ENCODE measurements at regions not wholly inside any gene's neighbourhood (a gene's known extent, or its start where the extent isn't known, plus 50 kb on each side); places are given as distances from the start of the nearest gene placed in this dataset.

- H3K27me3 ChIP-seq (ENCODE audit: insufficient read depth) = peaks cover 20% of the 10 kb centered on the region
- peak overlapping the region; percentile 97 for H3K4me3 Mint-ChIP-seq
- peaks cover 5% of the 10 kb centered on the region; the same call in 2 of the 3 replicates for H3K4me1 Mint-ChIP-seq
- TF ChIP-seq EZH2phosphoT487 (IDR thresholded peaks at IDR 0.05; ENCODE audit: unreplicated experiment) = no peak
- no peak for TF ChIP-seq JUNB (IDR thresholded peaks at IDR 0.05; ENCODE audit: unreplicated experiment)
- TF ChIP-seq CREB1 (CRISPR knock-in tag; IDR thresholded peaks at IDR 0.05; ENCODE audit: low read depth) = peak; percentile 49; the same call in 1 of the 2 replicates
- no peak for TF ChIP-seq STAT1 (IDR thresholded peaks at IDR 0.05; ENCODE audit: unreplicated experiment)
- TF ChIP-seq CTCF (conservative IDR thresholded peaks at IDR 0.05; ENCODE audit: low read depth in 2 of 2) = peak; percentile 20 to 30
- no peak for TF ChIP-seq ZNF114 (CRISPR knock-in tag; IDR thresholded peaks at IDR 0.05)
- no peak for TF ChIP-seq POLR2AphosphoS5 (IDR thresholded peaks at IDR 0.05; ENCODE audit: low read depth)
- TF ChIP-seq NANOG (IDR thresholded peaks at IDR 0.05; ENCODE audit: borderline replicate concordance) = no peak; the same call in 1 of the 2 replicates
- no peak for TF ChIP-seq ZNF331 (CRISPR knock-in tag; IDR thresholded peaks at IDR 0.05; ENCODE audit: low read depth)
- TF ChIP-seq EZH2 (IDR thresholded peaks at IDR 0.05; ENCODE audit: low read depth, unreplicated experiment) = no peak
- TF ChIP-seq ETS1 (IDR thresholded peaks at IDR 0.05) = no peak; the same call in none of the 2 replicates
- no peak for TF ChIP-seq REST (IDR thresholded peaks at IDR 0.05; ENCODE audit: unreplicated experiment)
- TF ChIP-seq ZNF462 (CRISPR knock-in tag; IDR thresholded peaks at IDR 0.05) = no peak
- H3K36me3 ChIP-seq (ENCODE audit: insufficient read depth) = no peaks in the 10 kb centered on the region
- no peaks in the 10 kb centered on the region for H3K79me2 ChIP-seq (replicated peaks; ENCODE audit: insufficient read depth)
- H3K4me3 ChIP-seq = peak overlapping the region; percentile 66
- H2AFZ ChIP-seq = peak overlapping the region; percentile 88
- no peaks in the 10 kb centered on the region for H3K9me2 ChIP-seq (ENCODE audit: insufficient read depth)
- peaks cover 5% of the 10 kb centered on the region for H3K9me3 Mint-ChIP-seq
- H3K27ac ChIP-seq (ENCODE audit: low read depth) = no peak overlapping the region
- peak; percentile 92 for DNase-seq (ENCODE audit: low spot score)
- peak overlapping the region; percentile 89 for H3K4me2 ChIP-seq
- peaks cover 16% of the 10 kb centered on the region for H3K27me3 Mint-ChIP-seq (ENCODE audit: insufficient read depth, low read depth, poor library complexity)
- no peaks in the 10 kb centered on the region for H4K20me1 ChIP-seq (replicated peaks; ENCODE audit: insufficient read depth)
- H3F3A ChIP-seq (replicated peaks; ENCODE audit: low read depth) = peaks cover 8% of the 10 kb centered on the region
- H3K4me1 ChIP-seq (ENCODE audit: insufficient read depth) = peaks cover 6% of the 10 kb centered on the region
- ATAC-seq = peak; percentile 94
- peaks cover 4% of the 10 kb centered on the region; the same call in 2 of the 3 replicates for H3K36me3 Mint-ChIP-seq (ENCODE audit: low read depth)
- peak overlapping the region; percentile 96 for H3K27ac Mint-ChIP-seq
Observed at GRCh38 chr6:27630727-27631608, 158.1 kb upstream of the ZNF184 start.
